Lower leg skin (tissue), 3 donors: ENCODE measurements at regions not wholly inside any gene's neighbourhood (a gene's known extent, or its start where the extent isn't known, plus 50 kb on each side); places are given as distances from the start of the nearest gene placed in this dataset.

ENCODE experiments used
- POLR2A ChIP-seq, 2 donors: fragments of 450-650 bp; IDR thresholded peaks; one replicate each; pipeline ENCODE4 v1.6.1; 2016 to 2017; ENCODE audit warnings: antibody characterized with exemption in 2 of 2, mild to moderate bottlenecking in 1 of 2, moderate library complexity in 1 of 2
- TF ChIP-seq, protein P1 (sequence below), 3 donors: fragments of 450-650 bp; IDR thresholded peaks; one replicate each; pipeline ENCODE4 v1.5.1; 2016; ENCODE audit warnings: antibody characterized with exemption in 3 of 3, mild to moderate bottlenecking in 3 of 3, moderate library complexity in 2 of 3

GRCh38 chr1:29747196-29747595 is 510.9 kb downstream of the PTPRU start:
- TF ChIP-seq, protein P1, sequence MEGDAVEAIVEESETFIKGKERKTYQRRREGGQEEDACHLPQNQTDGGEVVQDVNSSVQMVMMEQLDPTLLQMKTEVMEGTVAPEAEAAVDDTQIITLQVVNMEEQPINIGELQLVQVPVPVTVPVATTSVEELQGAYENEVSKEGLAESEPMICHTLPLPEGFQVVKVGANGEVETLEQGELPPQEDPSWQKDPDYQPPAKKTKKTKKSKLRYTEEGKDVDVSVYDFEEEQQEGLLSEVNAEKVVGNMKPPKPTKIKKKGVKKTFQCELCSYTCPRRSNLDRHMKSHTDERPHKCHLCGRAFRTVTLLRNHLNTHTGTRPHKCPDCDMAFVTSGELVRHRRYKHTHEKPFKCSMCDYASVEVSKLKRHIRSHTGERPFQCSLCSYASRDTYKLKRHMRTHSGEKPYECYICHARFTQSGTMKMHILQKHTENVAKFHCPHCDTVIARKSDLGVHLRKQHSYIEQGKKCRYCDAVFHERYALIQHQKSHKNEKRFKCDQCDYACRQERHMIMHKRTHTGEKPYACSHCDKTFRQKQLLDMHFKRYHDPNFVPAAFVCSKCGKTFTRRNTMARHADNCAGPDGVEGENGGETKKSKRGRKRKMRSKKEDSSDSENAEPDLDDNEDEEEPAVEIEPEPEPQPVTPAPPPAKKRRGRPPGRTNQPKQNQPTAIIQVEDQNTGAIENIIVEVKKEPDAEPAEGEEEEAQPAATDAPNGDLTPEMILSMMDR (IDR thresholded peaks at IDR 0.05): no peak
- no peak for TF ChIP-seq POLR2A (IDR thresholded peaks at IDR 0.05)
